ENCODE measurements at regions not wholly inside any gene's neighbourhood (a gene's known extent, or its start where the extent isn't known, plus 50 kb on each side); places are given as distances from the start of the nearest gene placed in this dataset.

DNA sequence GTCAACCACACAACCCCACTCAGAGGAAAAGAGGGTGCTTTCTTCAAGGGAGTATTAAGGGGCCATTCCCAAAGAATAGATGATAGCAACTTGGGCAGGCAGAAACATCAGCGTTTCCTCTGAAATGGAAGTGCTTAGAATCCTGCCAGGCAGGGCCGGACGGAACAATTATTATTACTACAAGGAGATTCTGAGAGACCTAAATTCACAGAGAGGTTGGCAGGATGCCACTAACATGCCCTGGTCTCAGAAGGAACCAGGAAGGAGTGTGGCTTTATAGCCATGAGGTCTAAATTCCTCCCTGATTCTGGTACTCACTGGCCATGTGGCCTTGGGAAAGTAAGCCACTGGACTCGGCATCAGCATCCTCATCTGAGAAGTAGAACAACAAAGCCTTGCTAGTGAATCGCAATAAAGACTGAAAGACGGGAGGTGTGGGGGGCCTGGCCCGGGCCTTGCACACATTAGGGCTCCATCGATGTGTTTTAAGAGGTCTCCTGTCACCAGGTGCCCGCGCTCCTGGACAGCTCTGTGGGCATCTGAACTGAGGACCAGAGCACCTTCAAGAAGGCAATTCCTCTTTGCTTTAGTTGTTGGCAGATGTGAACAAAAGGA lies 131.5 kb downstream of the OAT start:
- TF ChIP-seq, protein P1, sequence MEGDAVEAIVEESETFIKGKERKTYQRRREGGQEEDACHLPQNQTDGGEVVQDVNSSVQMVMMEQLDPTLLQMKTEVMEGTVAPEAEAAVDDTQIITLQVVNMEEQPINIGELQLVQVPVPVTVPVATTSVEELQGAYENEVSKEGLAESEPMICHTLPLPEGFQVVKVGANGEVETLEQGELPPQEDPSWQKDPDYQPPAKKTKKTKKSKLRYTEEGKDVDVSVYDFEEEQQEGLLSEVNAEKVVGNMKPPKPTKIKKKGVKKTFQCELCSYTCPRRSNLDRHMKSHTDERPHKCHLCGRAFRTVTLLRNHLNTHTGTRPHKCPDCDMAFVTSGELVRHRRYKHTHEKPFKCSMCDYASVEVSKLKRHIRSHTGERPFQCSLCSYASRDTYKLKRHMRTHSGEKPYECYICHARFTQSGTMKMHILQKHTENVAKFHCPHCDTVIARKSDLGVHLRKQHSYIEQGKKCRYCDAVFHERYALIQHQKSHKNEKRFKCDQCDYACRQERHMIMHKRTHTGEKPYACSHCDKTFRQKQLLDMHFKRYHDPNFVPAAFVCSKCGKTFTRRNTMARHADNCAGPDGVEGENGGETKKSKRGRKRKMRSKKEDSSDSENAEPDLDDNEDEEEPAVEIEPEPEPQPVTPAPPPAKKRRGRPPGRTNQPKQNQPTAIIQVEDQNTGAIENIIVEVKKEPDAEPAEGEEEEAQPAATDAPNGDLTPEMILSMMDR (IDR thresholded peaks at IDR 0.05; ENCODE audit: low read depth, low read length, poor library complexity, severe bottlenecking): no peak
- no peak for TF ChIP-seq EZH2phosphoT487 (IDR thresholded peaks at IDR 0.05; ENCODE audit: borderline replicate concordance, low read length)
